ENCODE measurements at regions not wholly inside any gene's neighbourhood (a gene's known extent, or its start where the extent isn't known, plus 50 kb on each side); places are given as distances from the start of the nearest gene placed in this dataset.

- no peaks in the 10 kb centered on the region for H3K4me1 ChIP-seq
- intact Hi-C loops (cut with DNase I; ENCODE audit: low total_unique reads), result no loop called here
- H3K27ac ChIP-seq, result no peak overlapping the region
- H3K27me3 ChIP-seq (replicated peaks in 1 of 7), result no peaks in the 10 kb centered on the region
- 55 to 86% (median 79%) methylated on average over 4 of the region's 4 CpGs for WGBS, 5 donors
- DNase-seq, result no peak
- H3K9me3 ChIP-seq, result no peaks in the 10 kb centered on the region
- TF ChIP-seq POLR2A (IDR thresholded peaks at IDR 0.05), result no peak
- TF ChIP-seq, protein P1, sequence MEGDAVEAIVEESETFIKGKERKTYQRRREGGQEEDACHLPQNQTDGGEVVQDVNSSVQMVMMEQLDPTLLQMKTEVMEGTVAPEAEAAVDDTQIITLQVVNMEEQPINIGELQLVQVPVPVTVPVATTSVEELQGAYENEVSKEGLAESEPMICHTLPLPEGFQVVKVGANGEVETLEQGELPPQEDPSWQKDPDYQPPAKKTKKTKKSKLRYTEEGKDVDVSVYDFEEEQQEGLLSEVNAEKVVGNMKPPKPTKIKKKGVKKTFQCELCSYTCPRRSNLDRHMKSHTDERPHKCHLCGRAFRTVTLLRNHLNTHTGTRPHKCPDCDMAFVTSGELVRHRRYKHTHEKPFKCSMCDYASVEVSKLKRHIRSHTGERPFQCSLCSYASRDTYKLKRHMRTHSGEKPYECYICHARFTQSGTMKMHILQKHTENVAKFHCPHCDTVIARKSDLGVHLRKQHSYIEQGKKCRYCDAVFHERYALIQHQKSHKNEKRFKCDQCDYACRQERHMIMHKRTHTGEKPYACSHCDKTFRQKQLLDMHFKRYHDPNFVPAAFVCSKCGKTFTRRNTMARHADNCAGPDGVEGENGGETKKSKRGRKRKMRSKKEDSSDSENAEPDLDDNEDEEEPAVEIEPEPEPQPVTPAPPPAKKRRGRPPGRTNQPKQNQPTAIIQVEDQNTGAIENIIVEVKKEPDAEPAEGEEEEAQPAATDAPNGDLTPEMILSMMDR (IDR thresholded peaks at IDR 0.05 in 8 of 11, conservative IDR thresholded peaks at IDR 0.05 in 3 of 11), result no peak
- no peak for TF ChIP-seq POLR2AphosphoS5 (IDR thresholded peaks at IDR 0.05)
- H3K4me3 ChIP-seq, result no peak overlapping the region
- no peaks in the 10 kb centered on the region for H3K36me3 ChIP-seq
Observed at GRCh38 chr12:30500532-30500931, 195.1 kb downstream of the IPO8 start.

- H3K4me3 ChIP-seq, result no peak overlapping the region
- no peaks in the 10 kb centered on the region for H3K9me3 ChIP-seq
- 88 to 94% (median 91%) methylated on average over 14 of the region's 14 CpGs for WGBS, 5 donors
- no peaks in the 10 kb centered on the region for H3K36me3 ChIP-seq
- no peak for DNase-seq
- intact Hi-C loops (cut with DNase I; ENCODE audit: low total_unique reads), result no loop called here
- TF ChIP-seq POLR2AphosphoS5 (IDR thresholded peaks at IDR 0.05) (no peak), POLR2A (IDR thresholded peaks at IDR 0.05) (no peak)
- TF ChIP-seq, protein P1 (IDR thresholded peaks at IDR 0.05 in 8 of 11, conservative IDR thresholded peaks at IDR 0.05 in 3 of 11), result no peak
- H3K27ac ChIP-seq, result no peak overlapping the region
- H3K4me1 ChIP-seq, result no peaks in the 10 kb centered on the region
- H3K27me3 ChIP-seq (replicated peaks in 1 of 7), result no peaks in the 10 kb centered on the region
Observed at GRCh38 chr12:30485230-30485890, 210.3 kb downstream of the IPO8 start.

DNA sequence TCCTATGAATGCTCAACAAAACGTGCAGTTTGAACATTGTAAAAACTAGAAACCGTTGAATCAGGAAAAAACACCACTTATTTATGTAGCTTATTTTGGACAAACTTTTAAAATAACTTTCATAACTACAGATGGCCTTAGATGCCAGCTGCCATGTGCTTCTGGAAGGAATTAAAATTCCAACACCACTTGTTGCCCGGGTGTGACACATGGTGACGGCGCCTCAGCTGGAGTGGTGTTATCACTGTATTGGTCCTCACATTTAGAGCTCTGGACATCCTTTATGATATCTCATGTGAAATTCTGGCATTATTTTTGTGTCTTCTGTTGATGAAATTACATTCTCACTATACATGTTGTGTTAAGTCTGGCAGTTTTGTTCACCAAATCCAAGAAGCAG lies 211.0 kb downstream of the IPO8 start:
- DNase-seq, result no peak
- no peaks in the 10 kb centered on the region for H3K9me3 ChIP-seq
- no peaks in the 10 kb centered on the region for H3K27me3 ChIP-seq (replicated peaks in 1 of 7)
- TF ChIP-seq POLR2A (IDR thresholded peaks at IDR 0.05) (no peak), POLR2AphosphoS5 (IDR thresholded peaks at IDR 0.05) (no peak)
- TF ChIP-seq, protein P1 (IDR thresholded peaks at IDR 0.05 in 8 of 11, conservative IDR thresholded peaks at IDR 0.05 in 3 of 11), result no peak
- WGBS, 5 donors, result 82 to 86% (median 85%) methylated on average over 5 of the region's 5 CpGs
- H3K36me3 ChIP-seq, result no peaks in the 10 kb centered on the region
- H3K4me3 ChIP-seq, result no peak overlapping the region
- intact Hi-C loops (cut with DNase I; ENCODE audit: low total_unique reads), result no loop called here
- H3K27ac ChIP-seq, result no peak overlapping the region
- no peaks in the 10 kb centered on the region for H3K4me1 ChIP-seq

GRCh38 chr12:30482650-30483049 lies 213.0 kb downstream of the IPO8 start:
- no peak for TF ChIP-seq POLR2AphosphoS5 (IDR thresholded peaks at IDR 0.05)
- TF ChIP-seq, protein P1 (IDR thresholded peaks at IDR 0.05 in 8 of 11, conservative IDR thresholded peaks at IDR 0.05 in 3 of 11), result no peak
- TF ChIP-seq POLR2A (IDR thresholded peaks at IDR 0.05), result no peak
- H3K27ac ChIP-seq, result no peak overlapping the region
- no peaks in the 10 kb centered on the region for H3K9me3 ChIP-seq
- WGBS, 5 donors, result 86 to 100% (median 92%) methylated on average over 1 of the region's 1 CpG
- intact Hi-C loops (cut with DNase I; ENCODE audit: low total_unique reads), result no loop called here
- no peaks in the 10 kb centered on the region for H3K4me1 ChIP-seq
- no peaks in the 10 kb centered on the region for H3K36me3 ChIP-seq
- no peak for DNase-seq
- H3K4me3 ChIP-seq, result no peak overlapping the region
- H3K27me3 ChIP-seq (replicated peaks in 1 of 7), result no peaks in the 10 kb centered on the region

Measured in spleen (tissue), 11 donors.